GM21528 (cell line): ENCODE measurements at regions not wholly inside any gene's neighbourhood (a gene's known extent, or its start where the extent isn't known, plus 50 kb on each side); places are given as distances from the start of the nearest gene placed in this dataset.
A peak's percentile ranks its signal among the peaks of the same experiment; 100 is the strongest.
"Not testable (repeated sequence)": the region's sequence is repeated elsewhere in the genome, so short reads cannot be mapped to it uniquely, and the experiment has no call there.

ENCODE experiments used
- ATAC-seq: cut with Tn5 transposase; IDR thresholded peaks from one replicate; pipeline ENCODE4 v1.9.1; 2021; ENCODE audit warnings: mild to moderate bottlenecking, moderate library complexity; ENCODE audit not compliant: unreplicated experiment, low FRiP score

DNA sequence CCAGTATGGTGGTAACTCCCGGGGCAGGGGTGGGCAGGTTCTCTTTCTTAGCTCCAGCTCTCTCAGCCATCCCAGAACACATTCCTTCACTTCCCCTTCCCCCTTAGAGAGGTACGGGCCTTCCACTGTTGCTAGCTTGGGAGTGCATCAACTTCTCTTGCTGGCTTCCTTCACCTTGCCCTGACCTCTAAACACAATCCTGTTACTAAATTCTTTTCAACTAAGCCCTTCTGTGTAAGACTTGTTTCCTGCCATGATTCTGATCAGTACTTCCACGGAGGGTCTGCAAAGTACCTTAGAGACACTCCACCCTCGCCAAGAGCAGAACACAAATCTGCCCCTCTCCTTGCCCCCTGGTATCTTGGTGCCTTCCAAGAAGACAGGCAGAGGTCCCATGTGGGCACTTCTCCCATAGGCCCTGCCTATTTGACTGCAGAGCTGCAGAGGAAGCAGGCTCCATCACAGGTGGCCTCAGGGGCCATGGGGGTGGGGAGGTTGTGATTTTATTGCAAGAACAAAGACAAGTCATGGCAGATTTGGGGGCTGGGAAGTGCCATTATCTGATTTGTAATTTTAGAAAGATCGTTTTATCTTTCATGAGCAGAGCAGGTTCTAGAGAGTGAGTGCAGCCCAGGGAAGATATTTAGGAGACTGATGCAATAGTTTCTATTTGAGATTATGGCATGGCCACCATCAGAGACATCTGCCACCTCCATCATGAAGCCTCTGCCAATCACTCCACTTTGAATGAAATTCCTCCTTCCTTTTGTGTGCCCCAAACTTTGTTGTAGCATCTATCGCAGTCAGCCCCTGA, 182.5 kb upstream of the JUN start:
- ATAC-seq = no peak

DNA sequence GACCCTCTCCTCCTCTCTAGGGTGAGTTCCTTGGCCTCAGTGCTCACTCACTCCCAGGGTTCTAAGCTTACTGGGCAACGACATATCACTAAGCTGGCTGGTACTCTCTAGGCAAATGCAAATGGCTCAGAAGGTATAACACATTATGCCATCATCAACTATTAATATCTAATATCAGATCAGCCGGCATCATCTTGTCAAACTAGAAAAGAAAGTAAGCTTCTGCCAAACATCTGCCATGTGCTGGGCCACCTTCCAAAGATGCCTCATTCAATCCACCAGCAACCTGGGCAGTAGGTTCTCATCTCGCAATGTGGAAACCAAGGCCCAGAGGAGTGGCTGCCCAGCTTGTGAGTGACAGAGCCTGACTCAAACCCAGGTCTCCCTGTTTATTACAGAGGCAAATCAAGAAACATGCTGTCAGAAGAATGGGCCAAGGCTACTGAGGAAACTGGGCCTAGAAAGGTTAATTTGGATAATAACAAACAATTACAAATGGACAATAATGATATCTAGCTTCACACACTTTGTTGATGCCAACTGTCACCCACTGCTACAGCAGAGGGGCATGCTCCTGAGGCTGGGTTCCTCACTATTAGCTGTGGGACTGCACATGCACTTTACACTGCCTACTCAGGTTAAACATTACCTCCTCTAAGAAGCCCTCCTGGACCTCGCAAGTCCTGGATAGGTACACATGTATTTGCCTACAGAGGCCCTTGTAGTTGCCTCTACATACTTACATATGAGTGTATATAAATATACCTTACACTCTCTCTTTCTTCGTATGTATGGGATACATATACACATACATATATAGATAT, 183.3 kb upstream of the JUN start:
- ATAC-seq = no peak

GRCh38 chr1:58968360-58968952, 184.6 kb upstream of the JUN start:
- peak; percentile 90 for ATAC-seq

GRCh38 chr1:58969176-58969575, 185.3 kb upstream of the JUN start:
- not testable (repeated sequence) for ATAC-seq

GRCh38 chr1:58971629-58972140, 187.8 kb upstream of the JUN start:
- no peak for ATAC-seq

DNA sequence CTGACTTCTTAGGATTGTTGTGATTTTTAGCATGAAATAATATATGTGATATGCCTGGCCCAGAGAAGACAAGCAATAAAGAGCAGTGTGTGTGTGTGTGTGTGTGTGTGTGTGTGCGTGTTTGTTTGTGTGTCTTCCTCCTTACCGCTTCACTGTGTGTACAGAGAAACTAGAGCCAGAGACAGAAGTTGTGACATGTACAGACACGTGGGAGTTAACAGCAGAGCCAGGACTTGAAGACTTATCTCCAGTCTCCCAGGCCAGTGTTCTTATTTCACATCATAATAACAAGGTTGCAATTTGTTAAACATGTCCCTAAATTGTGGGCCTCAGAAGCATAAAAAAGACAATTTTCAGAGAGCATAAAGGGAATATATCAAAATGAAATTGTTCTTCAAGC, 192.0 kb upstream of the JUN start:
- no peak for ATAC-seq

GRCh38 chr1:58976294-58976693, 192.4 kb upstream of the JUN start:
- ATAC-seq = no peak

GRCh38 chr1:58977598-58977997, 193.8 kb upstream of the JUN start:
- ATAC-seq = no peak

GRCh38 chr1:58978096-58978495, 194.2 kb upstream of the JUN start:
- no peak for ATAC-seq

DNA sequence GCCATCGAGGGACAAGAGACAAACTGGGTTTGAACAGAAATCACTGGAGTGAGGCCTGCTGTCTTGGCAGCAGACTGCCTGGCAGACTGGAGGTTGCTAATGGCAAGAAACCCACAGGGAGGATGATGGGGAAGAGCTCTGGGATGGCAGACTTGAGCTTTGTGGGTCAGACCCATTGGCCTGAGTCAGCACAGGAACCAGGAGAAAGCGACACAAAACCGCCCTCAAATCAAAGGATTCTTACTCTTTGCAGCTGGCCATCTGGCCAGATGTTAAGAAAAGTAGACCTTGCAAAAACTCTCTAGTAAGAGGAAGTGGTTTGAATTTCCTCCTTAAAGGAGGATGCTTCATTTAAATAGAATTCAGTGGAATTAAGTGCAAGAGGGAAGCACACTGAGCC, 195.2 kb upstream of the JUN start:
- ATAC-seq = no peak

DNA sequence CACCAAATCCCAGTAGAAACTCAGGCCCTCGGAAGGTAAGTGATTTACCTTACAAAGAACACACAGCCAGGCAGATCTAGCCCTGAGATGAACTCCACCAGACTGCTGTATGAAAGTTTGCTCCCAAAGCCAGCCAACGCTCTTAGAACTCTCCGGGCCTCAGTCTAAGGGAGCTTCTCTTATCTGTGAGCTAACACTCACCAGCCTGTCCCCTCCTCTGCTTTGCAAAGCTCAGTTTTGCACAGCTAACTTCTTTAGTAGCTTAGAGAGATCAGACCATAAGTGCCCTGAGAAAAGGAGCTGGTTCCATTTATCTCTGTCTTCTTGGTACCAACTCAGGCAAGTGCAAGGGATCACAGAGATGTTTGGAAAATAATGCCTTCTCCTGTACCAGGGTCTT, 195.8 kb upstream of the JUN start:
- ATAC-seq = no peak

DNA sequence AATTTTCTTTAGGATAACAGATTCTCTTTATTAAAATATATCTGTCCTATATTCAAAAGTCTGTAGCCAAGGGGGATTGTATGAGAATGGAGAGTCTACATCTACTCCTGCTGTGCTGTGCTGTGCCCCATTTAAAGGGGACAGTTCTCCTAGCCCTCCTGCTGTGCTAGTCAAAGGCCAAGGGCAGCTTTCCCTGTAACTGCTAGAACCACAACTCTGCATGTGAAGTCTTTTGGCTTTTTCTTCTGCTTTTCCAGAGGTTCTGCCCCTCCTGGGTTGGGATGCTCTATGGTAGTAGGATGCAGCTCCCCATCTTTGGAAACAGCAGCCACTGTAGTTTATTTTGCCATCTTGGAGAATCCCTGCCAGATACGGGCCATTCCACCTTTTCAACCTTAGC, 197.5 kb upstream of the JUN start:
- ATAC-seq = no peak

DNA sequence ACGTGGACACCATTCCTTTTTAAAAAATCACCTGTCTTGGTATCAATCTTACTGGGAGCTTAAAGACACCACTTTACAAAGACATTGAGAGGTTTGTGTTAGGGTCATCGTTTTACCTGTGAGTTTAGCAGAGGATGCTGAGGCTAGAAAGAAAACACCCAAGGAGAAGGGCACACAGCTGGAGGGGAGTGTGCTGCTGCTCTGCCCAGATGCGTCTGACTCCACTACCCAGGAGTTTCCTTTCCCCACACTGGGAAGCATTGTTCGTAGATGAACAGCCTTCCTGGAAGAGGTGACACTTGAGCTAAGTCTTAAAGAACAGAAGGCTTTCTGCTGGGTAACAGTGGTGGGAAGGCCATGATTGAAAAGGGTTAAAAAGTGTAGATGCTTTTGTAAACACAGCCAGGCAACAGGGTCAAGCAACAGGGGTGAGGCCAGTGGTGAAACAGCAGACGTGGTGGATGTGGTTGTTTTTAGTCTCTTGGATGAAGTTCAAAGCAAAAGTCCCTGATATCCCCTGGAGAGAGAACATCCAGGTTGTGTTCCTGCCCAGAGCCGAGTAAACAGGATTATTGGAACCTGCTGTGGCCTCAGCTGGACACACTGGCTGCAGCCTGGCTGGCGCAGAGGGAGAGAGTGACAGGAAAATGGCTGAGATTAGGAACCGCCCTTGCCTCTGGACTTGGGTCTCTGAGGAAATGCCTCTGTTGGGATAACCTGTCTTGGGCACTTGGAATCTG, 198.6 kb upstream of the JUN start:
- ATAC-seq = no peak

- ATAC-seq = no peak
Observed at GRCh38 chr1:58983162-58983561, 199.3 kb upstream of the JUN start.

- no peak for ATAC-seq
Observed at GRCh38 chr1:58983633-58984245, 199.9 kb upstream of the JUN start.

- ATAC-seq = no peak
Observed at GRCh38 chr1:58986996-58987767, 203.3 kb upstream of the JUN start.

GRCh38 chr1:58988752-58989151, 204.9 kb upstream of the JUN start:
- ATAC-seq = no peak

- ATAC-seq = no peak
Observed at GRCh38 chr1:58989845-58990244, 206.0 kb upstream of the JUN start.

DNA sequence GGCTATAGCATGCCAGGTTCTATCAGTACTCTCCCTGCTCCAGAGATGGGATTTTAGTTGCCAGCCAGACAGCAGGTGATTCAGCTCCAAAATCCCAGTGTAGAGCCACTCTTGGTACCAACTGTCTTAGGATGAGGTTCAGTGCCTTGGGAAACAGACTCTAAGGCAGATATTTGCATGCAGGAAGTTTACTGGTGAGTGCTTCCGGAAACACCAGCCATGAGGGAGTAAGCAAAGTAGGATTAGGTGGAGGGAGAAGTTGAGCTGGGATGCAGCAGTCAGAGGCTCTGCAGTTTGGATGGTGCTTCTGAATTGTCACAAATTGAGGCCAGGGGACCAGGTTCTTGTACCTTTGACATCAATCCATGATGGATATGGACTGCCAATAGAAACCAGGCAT, 207.5 kb upstream of the JUN start:
- ATAC-seq = no peak
